ENCODE measurements at regions not wholly inside any gene's neighbourhood (a gene's known extent, or its start where the extent isn't known, plus 50 kb on each side); places are given as distances from the start of the nearest gene placed in this dataset.

- no peaks in the 10 kb centered on the region for H3K27me3 ChIP-seq (replicated peaks; ENCODE audit: insufficient read depth, low read length)
- H3K36me3 ChIP-seq (replicated peaks; ENCODE audit: insufficient read depth, low read length), result no peaks in the 10 kb centered on the region
- H3K4me2 ChIP-seq (ENCODE audit: low read depth, low read length), result no peak overlapping the region
- no peaks in the 10 kb centered on the region for H3K4me1 ChIP-seq (ENCODE audit: low read length)
- H2AFZ ChIP-seq (ENCODE audit: low read length), result no peak overlapping the region
- DNase-seq, result no peak
- no peaks in the 10 kb centered on the region for H3K79me2 ChIP-seq (ENCODE audit: low read length)
- no peak overlapping the region for H3K4me3 ChIP-seq (ENCODE audit: low read length)
- no peak overlapping the region for H3K27ac ChIP-seq (ENCODE audit: low read length)
- no peaks in the 10 kb centered on the region for H3K9me3 ChIP-seq (replicated peaks; ENCODE audit: insufficient read depth, low read length)
- no peaks in the 10 kb centered on the region for H4K20me1 ChIP-seq (ENCODE audit: insufficient read depth, low read length)
- no peaks in the 10 kb centered on the region for H3K9me2 ChIP-seq (replicated peaks; ENCODE audit: insufficient read depth, low read length)
- TF ChIP-seq CTCF (IDR thresholded peaks at IDR 0.05; ENCODE audit: low read length) (no peak), EZH2phosphoT487 (IDR thresholded peaks at IDR 0.05; ENCODE audit: low read length) (no peak), EZH2 (optimal IDR thresholded peaks at IDR 0.05; ENCODE audit: low read depth, low read length) (no peak)
- H3K9ac ChIP-seq (ENCODE audit: low read length), result no peak overlapping the region
- H3F3A ChIP-seq (ENCODE audit: insufficient read depth, low read length), result no peaks in the 10 kb centered on the region
These were observed 75.2 kb downstream of the PRL start for GRCh38 chr6:22221630-22222029.

- no peak for DNase-seq
- Histone ChIP-seq H3K4me1 (ENCODE audit: low read length) (no peaks in the 10 kb centered on the region), H3K9me3 (replicated peaks; ENCODE audit: insufficient read depth, low read length) (no peaks in the 10 kb centered on the region), H2AFZ (ENCODE audit: low read length) (no peak overlapping the region), H3K4me2 (ENCODE audit: low read depth, low read length) (no peak overlapping the region), H3K27me3 (replicated peaks; ENCODE audit: insufficient read depth, low read length) (no peaks in the 10 kb centered on the region), H3K36me3 (replicated peaks; ENCODE audit: insufficient read depth, low read length) (no peaks in the 10 kb centered on the region), H3K27ac (ENCODE audit: low read length) (no peak overlapping the region), H3K9me2 (replicated peaks; ENCODE audit: insufficient read depth, low read length) (no peaks in the 10 kb centered on the region), H3K79me2 (ENCODE audit: low read length) (no peaks in the 10 kb centered on the region), H3F3A (ENCODE audit: insufficient read depth, low read length) (no peaks in the 10 kb centered on the region), H3K9ac (ENCODE audit: low read length) (no peak overlapping the region), H4K20me1 (ENCODE audit: insufficient read depth, low read length) (no peaks in the 10 kb centered on the region), H3K4me3 (ENCODE audit: low read length) (no peak overlapping the region)
- no peak for TF ChIP-seq EZH2phosphoT487 (IDR thresholded peaks at IDR 0.05; ENCODE audit: low read length)
- no peak for TF ChIP-seq EZH2 (optimal IDR thresholded peaks at IDR 0.05; ENCODE audit: low read depth, low read length)
These were observed 74.4 kb downstream of the PRL start for GRCh38 chr6:22222469-22222868.

DNA sequence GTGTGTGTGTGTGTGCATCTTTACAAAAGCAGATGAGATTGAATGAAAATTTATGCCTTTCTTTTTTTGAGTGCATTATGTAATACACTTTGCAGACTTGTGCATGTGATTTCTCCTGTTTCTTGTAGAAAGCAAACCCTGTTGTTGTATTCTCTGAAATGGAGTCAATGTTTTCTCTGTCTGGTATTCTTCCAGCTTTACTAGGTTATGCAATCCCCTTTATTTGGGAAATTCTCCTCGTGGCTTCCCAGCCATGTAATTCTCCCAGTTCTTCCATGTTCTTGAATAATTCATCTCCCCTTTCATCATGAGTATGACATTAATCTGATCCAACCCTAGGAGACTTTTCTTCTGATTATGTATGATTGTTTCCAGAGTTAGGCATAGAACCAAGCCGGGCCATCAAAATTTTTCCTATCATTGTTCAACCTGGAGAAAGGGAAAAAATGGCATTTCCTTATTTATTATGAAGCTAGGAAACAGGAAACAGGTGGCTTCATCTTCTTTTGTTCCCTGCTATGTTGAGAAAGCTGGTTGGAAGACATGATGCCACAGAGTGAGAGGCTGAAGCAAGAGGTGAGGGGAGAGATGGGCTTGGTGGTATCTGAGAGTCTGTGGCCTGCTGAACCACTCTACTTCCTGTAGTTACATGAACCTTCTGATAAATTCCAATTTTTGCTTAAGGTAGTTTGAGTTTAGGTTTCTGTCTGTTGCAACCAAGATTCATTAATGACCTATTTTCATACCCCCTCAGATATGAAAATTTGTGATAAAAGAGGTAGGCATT lies 68.8 kb downstream of the PRL start:
- Histone ChIP-seq H4K20me1 (ENCODE audit: insufficient read depth, low read length) (no peaks in the 10 kb centered on the region), H3K9ac (ENCODE audit: low read length) (no peak overlapping the region), H3K36me3 (replicated peaks; ENCODE audit: insufficient read depth, low read length) (no peaks in the 10 kb centered on the region), H3K4me1 (ENCODE audit: low read length) (no peaks in the 10 kb centered on the region), H3K4me2 (ENCODE audit: low read depth, low read length) (no peak overlapping the region), H3K9me2 (replicated peaks; ENCODE audit: insufficient read depth, low read length) (no peaks in the 10 kb centered on the region), H3K27me3 (replicated peaks; ENCODE audit: insufficient read depth, low read length) (no peaks in the 10 kb centered on the region), H3F3A (ENCODE audit: insufficient read depth, low read length) (no peaks in the 10 kb centered on the region), H3K27ac (ENCODE audit: low read length) (no peak overlapping the region), H3K9me3 (replicated peaks; ENCODE audit: insufficient read depth, low read length) (no peaks in the 10 kb centered on the region), H3K79me2 (ENCODE audit: low read length) (no peaks in the 10 kb centered on the region), H2AFZ (ENCODE audit: low read length) (no peak overlapping the region), H3K4me3 (ENCODE audit: low read length) (no peak overlapping the region)
- no peak for DNase-seq
- TF ChIP-seq EZH2 (optimal IDR thresholded peaks at IDR 0.05; ENCODE audit: low read depth, low read length) (no peak), CTCF (IDR thresholded peaks at IDR 0.05; ENCODE audit: low read length) (no peak), EZH2phosphoT487 (IDR thresholded peaks at IDR 0.05; ENCODE audit: low read length) (no peak)

GRCh38 chr6:22231050-22231449 lies 65.8 kb downstream of the PRL start:
- TF ChIP-seq EZH2 (optimal IDR thresholded peaks at IDR 0.05; ENCODE audit: low read depth, low read length) (no peak), CTCF (IDR thresholded peaks at IDR 0.05; ENCODE audit: low read length) (no peak), EZH2phosphoT487 (IDR thresholded peaks at IDR 0.05; ENCODE audit: low read length) (no peak)
- Histone ChIP-seq H3K27ac (ENCODE audit: low read length) (no peak overlapping the region), H3K4me2 (ENCODE audit: low read depth, low read length) (no peak overlapping the region), H3K9ac (ENCODE audit: low read length) (no peak overlapping the region), H4K20me1 (ENCODE audit: insufficient read depth, low read length) (no peaks in the 10 kb centered on the region), H3K27me3 (replicated peaks; ENCODE audit: insufficient read depth, low read length) (no peaks in the 10 kb centered on the region), H2AFZ (ENCODE audit: low read length) (no peak overlapping the region), H3K9me2 (replicated peaks; ENCODE audit: insufficient read depth, low read length) (no peaks in the 10 kb centered on the region), H3K79me2 (ENCODE audit: low read length) (no peaks in the 10 kb centered on the region), H3F3A (ENCODE audit: insufficient read depth, low read length) (no peaks in the 10 kb centered on the region), H3K9me3 (replicated peaks; ENCODE audit: insufficient read depth, low read length) (no peaks in the 10 kb centered on the region), H3K4me1 (ENCODE audit: low read length) (no peaks in the 10 kb centered on the region), H3K4me3 (ENCODE audit: low read length) (no peak overlapping the region), H3K36me3 (replicated peaks; ENCODE audit: insufficient read depth, low read length) (no peaks in the 10 kb centered on the region)
- DNase-seq, result no peak

Measured in MM.1S (cell line).